PFSK-1 (cell line): ENCODE measurements at regions not wholly inside any gene's neighbourhood (a gene's known extent, or its start where the extent isn't known, plus 50 kb on each side); places are given as distances from the start of the nearest gene placed in this dataset.

Experiments
- FOXP2 ChIP-seq: optimal IDR thresholded peaks from 2 replicates; pipeline ENCODE3; 2011; ENCODE audit warnings: borderline replicate concordance, control low read depth, inconsistent platforms; ENCODE audit not compliant: insufficient read depth; ENCODE audit errors: extremely low read length, extremely low read depth
- POLR2AphosphoS5 ChIP-seq: IDR thresholded peaks from 2 replicates; pipeline ENCODE4 v1.6.1; 2012; ENCODE audit warnings: low read depth, mild to moderate bottlenecking, control low read depth, low read length, moderate library complexity
- SIN3A ChIP-seq: IDR thresholded peaks from 2 replicates; pipeline ENCODE4 v1.6.1; 2012; ENCODE audit warnings: mild to moderate bottlenecking, low read length, moderate library complexity, borderline replicate concordance; ENCODE audit not compliant: insufficient read depth
- TAF1 ChIP-seq: IDR thresholded peaks from 2 replicates; pipeline ENCODE4 v1.6.1; 2012; ENCODE audit warnings: low read length, control low read depth, borderline replicate concordance; ENCODE audit not compliant: insufficient read depth
- TF ChIP-seq, protein P1 (sequence below), 2 experiments: IDR thresholded peaks; 2 replicates each; pipeline versions ENCODE4 v1.6.1 to v1.8.0; 2011 to 2012; ENCODE audit warnings: low read depth in 2 of 2, low read length in 2 of 2, control low read depth in 1 of 2, inconsistent platforms in 1 of 2, mild to moderate bottlenecking in 1 of 2, moderate library complexity in 1 of 2; ENCODE audit not compliant: insufficient read depth in 1 of 2

DNA sequence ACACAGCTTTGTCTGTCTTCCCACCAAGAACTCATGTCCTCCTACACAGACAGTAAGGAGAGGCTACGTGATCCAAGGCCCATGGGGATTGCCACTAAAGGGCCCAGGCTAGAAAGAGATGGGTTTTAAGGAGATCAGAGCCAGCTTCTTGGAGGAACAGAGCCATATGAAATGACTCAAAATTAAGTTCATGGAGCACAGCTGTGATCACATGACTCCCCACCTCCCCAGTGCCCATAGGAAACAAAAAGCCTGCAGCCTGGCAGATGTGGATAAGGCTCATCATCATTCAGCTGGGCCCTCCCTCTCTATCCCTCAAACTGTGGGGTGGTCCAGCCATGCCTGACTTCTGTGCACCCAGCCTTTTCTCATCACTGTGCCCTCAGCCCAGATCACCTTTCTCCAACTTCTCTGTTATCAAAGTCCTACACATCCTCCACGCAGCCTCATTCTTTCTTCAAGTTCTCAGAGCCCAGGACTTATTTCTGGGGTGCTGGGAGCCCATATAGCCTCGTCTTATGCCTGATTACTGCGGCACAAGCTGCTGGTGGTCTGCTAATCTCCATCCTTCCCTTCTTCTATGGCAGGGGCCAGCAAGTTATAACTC is 137.6 kb downstream of the SMAD6 start:
- TF ChIP-seq, protein P1, sequence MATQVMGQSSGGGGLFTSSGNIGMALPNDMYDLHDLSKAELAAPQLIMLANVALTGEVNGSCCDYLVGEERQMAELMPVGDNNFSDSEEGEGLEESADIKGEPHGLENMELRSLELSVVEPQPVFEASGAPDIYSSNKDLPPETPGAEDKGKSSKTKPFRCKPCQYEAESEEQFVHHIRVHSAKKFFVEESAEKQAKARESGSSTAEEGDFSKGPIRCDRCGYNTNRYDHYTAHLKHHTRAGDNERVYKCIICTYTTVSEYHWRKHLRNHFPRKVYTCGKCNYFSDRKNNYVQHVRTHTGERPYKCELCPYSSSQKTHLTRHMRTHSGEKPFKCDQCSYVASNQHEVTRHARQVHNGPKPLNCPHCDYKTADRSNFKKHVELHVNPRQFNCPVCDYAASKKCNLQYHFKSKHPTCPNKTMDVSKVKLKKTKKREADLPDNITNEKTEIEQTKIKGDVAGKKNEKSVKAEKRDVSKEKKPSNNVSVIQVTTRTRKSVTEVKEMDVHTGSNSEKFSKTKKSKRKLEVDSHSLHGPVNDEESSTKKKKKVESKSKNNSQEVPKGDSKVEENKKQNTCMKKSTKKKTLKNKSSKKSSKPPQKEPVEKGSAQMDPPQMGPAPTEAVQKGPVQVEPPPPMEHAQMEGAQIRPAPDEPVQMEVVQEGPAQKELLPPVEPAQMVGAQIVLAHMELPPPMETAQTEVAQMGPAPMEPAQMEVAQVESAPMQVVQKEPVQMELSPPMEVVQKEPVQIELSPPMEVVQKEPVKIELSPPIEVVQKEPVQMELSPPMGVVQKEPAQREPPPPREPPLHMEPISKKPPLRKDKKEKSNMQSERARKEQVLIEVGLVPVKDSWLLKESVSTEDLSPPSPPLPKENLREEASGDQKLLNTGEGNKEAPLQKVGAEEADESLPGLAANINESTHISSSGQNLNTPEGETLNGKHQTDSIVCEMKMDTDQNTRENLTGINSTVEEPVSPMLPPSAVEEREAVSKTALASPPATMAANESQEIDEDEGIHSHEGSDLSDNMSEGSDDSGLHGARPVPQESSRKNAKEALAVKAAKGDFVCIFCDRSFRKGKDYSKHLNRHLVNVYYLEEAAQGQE (IDR thresholded peaks at IDR 0.05; ENCODE audit: insufficient read depth in 1 of 2, low read depth in 2 of 2, low read length in 2 of 2) = no peak
- TF ChIP-seq POLR2AphosphoS5 (no peak), SIN3A (no peak), FOXP2 (no peak), TAF1 (no peak)
